ENCODE measurements at regions not wholly inside any gene's neighbourhood (a gene's known extent, or its start where the extent isn't known, plus 50 kb on each side); places are given as distances from the start of the nearest gene placed in this dataset.
"Not testable (repeated sequence)": the region's sequence is repeated elsewhere in the genome, so short reads cannot be mapped to it uniquely, and the experiment has no call there.

DNA sequence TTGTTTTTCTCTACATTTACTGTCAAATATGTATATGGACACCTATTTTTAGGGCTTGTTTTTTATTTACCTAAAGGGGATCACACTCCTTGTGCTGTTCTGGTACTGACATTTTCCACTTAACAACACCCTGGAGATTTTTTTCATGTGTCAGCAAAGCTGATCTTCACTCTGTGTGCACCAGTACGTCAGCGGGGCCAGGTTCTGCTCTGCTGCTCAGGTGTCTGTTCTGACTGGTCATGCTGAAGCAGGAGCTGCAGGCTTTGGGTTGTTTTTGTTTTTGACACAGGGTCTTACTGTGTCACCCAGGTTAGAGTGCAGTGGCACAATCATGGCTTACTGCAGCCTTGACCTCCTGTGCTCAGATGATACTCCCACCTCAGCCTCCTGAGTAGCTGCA is 81.9 kb upstream of the CCND2 start:
- DNase-seq (ENCODE audit: low spot score): no peak

DNA sequence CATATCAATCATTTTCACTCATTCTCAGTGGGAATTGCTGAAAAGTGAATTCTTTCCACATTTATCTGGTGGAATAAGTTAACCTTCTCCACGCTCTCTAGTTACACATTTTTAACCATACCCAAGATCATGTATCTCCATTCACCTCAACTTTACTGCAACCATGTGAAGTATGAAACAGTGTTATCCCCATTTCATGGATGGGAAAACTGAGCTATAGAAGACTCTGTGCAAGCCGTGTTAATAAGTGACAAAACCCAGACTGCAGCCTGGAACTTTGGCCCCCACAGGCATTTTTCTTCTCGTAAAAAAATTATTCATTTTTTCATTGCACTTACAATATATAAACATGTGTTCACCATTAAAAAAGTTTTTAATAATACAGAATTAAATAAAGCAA is 82.4 kb upstream of the CCND2 start:
- no peak for DNase-seq (ENCODE audit: low spot score)

DNA sequence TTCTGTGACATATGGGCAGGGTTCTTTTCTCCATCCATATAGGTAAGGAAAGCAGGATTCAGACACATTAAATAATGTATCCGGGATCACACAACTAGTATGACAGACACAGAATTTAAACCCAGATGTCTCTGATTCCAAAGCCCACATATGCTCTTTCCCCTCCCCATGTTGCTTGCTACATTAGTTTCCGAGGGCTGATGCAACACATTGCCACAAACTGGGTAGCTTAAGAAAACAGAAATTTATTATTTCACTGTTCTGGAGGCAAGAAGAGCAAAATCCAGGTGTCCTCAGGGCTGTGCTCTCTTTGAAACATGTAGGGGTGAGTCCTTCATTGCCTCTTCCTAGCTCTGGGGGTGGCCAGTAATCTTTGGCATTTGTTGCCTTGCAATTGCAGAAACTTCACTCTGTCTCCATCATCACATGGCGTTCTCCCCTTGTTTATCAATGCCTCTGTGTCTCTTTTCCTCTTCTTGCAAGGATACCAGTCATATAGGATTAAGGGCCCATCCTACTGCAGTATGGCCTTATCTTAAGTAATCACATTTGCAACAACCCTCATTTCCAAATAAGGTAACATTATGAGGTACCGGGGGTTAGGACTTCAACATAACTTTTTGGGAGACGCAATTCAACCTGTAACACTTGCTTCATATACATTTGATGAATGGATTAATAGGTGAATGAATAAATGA is 83.0 kb upstream of the CCND2 start:
- DNase-seq (ENCODE audit: low spot score): no peak

DNA sequence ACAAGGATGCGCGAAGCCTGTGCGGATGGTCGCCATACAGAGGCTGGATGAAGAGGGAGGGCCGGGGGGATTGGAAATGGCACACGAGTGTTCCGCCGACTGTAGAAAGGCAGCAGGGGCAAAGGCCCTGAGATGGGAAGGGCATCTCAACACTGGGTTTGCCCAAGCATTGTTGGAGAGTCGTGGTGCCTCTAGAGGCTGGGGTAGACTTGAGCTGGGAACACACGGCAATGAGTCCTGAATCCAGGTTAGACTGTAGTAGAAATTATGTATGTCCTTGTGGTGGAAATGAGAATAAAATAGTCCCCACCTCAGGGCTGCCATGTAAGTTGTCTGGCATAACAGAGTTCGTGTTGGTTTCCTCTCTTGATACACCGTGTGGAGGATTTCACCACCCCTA is 83.8 kb upstream of the CCND2 start:
- no peak for DNase-seq (ENCODE audit: low spot score)

DNA sequence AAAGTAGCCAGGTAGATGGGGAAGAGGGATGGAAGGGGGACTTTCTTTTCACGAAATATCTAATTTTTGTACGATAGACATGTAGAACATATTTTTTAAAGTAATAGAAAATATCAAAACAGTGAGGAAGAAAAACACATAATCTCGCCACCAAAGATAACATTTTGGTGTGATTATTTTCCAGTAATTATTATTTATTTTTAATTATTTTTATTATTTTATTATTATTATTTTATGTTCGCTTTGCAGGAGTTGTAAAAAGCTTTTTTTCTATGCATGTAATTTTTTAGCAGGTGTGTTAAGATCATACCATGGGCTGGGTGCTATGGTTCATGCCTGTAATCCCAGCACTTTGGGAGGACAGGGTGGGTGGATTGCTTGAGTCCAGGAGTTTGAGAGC is 85.6 kb upstream of the CCND2 start:
- DNase-seq (ENCODE audit: low spot score): no peak

DNA sequence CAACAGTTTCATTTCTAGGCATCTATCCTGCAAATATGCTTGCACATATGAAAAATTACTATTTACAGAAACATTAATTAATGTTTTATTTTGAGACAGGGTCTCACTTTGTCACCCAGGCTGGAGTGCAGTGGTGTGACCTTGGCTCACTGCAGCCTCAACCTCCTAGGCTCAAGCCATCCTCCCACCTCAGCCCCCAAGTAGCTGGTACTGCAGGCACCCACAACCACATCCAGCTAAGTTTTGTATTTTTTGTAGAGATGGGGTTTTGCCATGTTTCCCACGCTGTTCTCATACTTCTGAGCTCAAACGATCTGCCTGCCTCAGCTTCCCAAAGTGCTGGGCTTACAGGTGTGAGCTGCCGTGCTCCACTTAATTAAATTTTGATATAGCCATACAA is 86.2 kb upstream of the CCND2 start:
- DNase-seq (ENCODE audit: low spot score): not testable (repeated sequence)

DNA sequence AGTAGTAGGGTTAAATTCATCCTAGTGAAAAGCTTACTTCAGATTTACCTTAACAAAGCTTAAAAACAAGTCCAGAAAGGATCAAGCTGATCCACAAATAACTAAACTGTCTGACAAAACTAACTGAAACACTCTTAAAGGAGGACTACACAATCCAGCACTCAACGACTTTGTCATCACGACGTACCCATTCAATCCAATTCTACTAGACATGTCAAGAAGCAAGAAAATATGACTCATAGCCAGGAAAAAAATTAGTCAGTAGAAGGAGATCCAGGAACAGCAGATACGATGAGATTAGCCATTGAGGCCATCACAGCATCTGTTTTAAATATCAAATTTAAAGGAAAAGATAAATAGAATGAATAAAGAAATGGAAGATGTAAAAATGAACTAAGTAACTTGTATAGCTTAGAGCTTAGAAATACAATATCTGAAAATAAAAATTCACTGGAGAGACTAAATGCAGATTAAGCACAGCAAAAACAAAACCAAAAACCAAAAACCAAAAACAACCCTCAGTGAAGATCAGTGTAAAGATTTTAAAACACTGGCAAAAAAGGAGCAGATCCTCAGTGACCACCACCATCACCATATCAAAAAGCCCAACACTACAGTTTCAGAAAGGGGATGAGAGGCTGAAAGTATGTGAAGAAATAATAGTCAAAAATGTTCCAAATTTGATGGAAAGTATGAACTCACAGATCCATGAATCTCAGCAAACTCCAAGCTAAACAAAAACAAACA is 95.0 kb upstream of the CCND2 start:
- DNase-seq (ENCODE audit: low spot score): peak; percentile 92

DNA sequence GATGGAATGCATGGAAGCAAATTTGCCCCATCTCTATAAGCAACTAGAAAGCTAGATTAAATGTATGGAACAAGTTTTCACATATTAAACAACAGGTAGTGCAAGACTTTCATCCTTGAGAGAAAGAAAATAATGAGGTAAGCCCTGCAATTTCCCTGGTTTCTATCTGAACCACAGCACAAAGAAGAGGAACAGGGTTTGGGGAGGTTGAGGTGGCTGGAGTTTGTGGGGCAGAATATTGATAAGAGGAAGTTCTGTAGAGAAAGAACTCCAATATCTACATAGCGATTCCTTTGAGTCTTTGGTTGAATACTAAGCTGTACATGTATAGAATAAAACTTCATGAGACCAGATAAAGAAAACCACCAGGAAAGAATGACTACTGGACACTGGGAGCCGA is 96.3 kb upstream of the CCND2 start:
- DNase-seq (ENCODE audit: low spot score): no peak

DNA sequence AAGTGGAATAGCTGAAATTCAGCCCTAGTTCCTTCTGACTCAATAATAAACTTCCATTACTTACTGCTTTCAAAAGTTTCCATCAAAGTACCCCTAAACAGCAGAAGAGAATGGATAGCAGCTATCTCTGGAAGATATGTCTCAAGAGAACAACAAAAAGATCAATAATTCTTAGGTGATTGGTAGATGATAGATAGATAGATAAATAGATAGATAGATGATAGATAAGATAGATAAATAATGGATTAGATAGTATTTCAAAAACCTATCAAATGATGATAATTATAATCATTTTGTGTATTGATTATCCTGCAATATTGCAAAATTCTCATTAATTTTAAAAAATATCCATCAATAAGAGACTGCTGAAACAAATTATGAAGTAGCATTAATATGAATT is 97.4 kb upstream of the CCND2 start:
- no peak for DNase-seq (ENCODE audit: low spot score)

DNA sequence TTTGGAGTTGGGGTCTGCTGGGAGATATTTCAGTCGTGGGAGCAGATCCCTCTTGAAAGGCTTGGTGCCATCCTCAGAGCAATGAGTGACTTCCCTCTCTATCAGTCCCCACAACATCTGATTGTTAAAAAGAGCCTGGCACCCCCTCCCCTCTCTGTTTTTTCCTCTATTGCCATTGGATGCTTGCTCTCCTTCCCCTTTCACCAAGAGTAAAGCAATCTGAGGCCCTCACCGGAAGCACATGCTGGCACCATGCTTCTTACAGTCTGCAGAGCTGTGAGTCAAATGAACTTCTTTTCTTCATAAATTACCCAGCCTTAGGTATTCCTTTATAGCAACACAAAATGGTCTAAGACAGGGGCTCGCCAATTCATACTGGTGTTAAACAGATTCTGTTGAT is 99.1 kb upstream of the CCND2 start:
- DNase-seq (ENCODE audit: low spot score): no peak

DNA sequence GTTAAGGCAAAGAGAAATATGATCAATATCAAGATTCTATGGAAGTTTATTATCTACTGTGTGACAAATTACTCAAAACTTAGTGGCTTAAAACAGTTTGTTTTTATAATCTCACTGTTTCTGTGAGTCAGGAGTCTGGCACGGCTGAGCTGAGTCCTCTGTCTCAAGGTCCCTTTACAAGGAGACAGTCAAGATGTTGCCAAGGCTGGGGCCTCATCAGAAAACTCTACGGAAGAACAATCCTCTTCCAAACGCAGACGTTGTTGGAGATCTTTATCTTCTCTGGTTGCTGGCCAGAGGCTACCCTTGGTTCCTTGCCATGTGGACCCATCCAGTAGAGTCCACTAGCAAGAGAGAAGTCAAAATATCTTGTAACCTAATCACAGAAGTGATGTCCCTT is 100.6 kb upstream of the CCND2 start:
- no peak for DNase-seq (ENCODE audit: low spot score)

DNA sequence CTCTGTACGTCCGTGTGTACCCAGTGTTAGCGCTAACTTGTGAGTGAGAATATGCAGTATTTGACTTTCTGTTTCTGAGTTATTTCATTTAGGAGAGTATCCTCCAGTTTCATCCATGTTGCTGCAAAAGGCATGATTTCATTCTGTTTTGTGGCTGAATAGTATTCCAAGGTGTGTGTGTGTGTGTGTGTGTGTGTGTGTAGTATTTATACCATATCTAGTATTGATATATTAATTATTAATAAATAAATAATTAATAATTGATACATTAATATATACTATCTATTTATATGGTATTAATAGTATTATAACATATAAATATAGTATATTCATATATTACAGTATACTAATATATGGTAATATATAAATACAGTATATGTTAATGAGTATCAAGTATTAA is 101.8 kb upstream of the CCND2 start:
- no peak for DNase-seq (ENCODE audit: low spot score)

DNA sequence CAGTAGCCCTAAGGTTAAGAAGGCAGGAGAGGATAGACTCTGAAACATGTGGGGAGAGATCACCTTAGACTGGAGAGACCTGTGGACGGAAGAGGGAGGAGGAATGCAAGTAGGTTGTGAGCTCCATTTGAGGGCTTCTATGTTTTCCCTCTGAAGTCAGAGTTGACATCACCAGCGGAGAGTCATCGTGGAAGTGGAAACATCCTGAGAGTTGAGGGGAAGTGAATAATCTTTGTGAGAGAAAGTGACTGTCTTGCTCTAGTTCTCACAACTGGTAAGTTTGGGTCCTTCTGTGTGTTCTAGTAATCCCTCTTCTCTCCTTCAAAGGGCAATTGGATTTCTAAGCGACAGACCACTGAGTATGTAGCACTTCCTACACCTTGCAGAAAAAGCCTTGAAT is 103.6 kb upstream of the CCND2 start:
- DNase-seq (ENCODE audit: low spot score): peak; percentile 67

DNA sequence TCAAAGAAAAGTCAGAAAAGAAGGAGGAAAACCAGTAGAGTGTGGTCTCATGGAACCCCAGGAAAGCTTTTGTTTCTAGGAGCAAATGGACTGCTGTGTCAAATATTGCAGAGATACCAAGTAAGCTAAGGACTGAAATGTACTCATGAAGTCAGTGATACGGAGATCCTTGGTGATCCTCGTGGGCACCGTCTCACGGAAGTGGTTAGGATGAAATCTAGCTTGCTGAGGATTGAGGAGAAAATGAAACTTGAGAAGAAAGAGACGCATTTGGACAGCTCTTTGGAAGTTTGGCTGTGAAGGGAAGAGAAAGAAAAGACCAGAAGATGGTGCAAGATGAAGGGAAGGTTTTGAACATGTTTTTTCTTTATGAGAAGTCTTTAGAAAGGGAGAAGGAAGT is 104.0 kb upstream of the CCND2 start:
- no peak for DNase-seq (ENCODE audit: low spot score)

DNA sequence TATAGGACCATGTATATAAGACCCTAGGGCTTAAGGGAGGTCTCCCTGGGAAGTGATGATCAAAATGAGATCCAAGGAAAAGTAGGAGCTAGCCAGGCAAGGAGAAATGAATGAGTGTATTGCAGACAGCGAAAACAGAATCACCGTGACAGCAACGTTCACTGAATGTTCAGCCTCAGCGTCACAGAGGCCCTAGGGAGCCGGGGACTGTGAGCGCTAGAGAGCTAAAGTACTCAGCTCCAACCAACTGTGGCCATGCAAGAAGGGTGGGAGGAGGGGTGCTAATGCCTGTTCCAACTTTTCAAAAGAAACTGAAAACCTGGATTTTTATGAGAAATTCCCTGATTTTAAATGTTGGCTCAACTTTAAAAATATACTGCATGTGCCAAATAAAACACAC is 105.5 kb upstream of the CCND2 start:
- DNase-seq (ENCODE audit: low spot score): no peak

DNA sequence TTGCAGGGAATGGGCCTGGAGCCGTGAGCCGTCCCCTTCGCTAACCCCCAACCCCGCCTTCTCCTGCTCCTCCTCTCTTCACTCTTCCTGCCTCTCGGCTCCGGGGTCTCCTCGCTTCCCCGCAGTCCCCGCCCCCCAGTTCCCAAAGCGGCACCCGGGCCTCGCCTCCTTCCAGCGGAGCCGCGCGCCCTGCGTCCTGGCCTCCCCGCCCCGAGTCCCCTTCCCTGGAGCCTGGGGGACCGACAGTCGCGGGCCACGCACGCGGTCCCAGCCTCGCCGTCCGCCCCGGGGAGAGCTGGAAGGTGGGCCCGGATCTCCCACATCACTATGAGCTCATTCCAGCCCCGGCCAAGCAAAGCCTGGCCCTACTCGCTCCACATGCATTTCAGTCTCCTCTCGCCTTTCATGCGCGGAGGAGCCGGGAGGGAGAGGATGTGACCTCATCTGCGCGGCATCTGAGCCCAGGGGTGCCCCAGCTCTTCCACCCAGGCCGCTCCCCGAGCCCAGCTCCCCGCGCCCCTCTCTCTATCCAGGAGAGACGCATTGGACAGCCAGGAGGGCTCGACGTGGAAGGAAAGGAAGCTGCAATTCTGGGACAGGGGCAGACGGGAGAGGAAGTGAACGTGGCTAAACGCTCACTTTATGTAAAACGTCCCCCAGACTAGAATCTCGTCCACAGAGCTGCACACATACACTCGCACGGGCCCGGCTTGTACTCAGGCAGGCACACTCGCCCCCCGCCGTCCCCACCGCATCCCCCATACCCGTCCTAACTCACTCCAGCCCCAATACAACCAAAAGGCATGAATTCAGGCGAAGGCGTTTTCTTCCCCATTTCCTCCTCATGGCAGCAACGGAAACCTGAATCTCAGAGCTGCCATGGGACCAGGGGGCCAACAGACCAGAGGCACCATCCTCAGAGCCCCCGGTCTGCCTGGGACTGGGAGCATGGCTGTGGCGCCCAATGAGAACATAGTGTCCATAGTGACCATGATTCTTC is 108.7 kb upstream of the CCND2 start:
- peak; percentile 77 for DNase-seq (ENCODE audit: low spot score)

DNA sequence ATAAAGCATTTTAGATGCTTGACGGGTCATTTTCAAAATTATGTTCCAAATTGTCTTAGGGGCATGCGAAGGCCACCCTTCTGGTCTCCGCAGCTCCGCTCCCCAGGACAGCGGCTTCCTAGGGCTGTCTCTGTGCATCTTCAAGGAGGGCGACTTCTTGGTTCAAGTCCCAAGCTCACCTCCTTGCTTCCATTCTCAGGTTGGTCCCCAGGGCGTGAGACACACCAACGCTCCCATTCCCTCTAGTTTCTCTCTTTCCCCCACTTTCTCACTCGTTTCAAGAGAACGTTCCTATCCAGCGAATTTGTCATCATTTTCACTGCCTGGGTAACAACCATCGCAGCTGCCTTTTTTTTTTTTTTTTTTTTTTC is 109.4 kb upstream of the CCND2 start:
- no peak for DNase-seq (ENCODE audit: low spot score)

DNA sequence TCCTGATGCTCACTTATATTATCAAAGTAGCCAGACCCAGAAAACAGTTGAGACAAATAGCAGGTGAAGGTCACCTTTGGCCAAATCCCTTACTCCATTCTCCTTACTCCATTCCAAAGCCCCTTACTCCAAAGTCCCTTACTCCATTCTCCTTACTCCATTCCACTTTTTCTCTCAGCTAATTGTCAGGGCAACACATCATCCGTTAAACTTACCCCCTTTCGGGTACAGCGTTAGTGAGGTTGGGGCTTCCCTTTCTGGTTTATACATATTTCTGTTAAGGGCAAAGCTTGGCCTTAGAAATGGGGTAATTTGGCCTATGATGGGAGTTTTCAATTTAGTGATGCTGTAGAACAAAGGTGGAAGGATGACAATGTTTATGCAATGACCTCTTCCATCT is 111.8 kb upstream of the CCND2 start:
- DNase-seq (ENCODE audit: low spot score): no peak

DNA sequence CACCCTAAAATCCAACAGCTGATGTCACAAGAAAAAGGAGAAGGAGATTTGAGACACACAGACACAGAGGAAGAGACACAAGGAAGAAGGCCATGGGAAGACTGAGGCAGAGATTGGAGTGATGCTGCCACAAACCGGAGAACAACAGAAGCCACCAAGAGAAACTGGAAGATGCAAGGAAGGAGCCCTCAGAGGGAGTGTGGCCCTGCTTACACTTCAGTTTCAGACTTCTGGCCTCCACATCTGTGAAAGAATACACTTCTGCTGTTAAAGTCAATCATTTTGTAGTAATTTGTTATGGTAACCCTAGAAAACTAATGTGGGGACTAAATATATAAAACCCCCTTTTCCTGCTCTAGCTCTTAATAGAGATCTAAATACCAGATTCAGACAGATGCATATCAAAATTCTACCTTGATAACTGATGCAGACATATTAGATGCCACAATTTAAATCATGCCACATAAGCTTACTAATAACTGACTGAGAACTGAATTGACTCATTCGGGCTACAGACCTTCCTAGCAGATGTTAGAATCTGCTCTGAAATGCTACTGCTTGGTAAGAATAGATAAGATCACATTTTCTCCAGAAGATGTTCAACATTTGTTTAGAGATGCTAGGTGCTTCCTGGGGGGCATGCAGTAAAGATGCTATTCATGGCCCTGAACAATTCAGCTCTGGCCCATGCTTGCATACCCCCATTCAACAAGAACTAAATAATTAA is 113.1 kb upstream of the CCND2 start:
- DNase-seq (ENCODE audit: low spot score): peak; percentile 88

DNA sequence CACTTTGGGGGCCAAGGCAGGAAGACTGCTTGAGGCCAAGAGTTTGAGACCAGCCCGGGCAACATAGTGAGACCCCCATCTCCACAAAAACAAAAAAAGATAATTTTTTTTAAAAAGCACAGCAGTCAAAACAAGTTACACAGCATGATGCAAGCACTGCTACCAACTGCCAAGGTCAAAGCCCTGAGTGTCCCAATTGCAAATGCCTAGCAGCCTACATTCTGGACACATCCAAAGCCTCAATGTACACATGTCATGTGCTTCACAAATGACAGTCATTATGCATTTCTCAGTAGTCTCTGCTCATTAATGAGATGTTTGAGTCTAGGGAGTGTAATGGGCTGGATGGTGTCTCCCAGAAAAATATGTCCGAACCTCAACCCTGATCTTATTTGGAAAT is 113.7 kb upstream of the CCND2 start:
- no peak for DNase-seq (ENCODE audit: low spot score)

DNA sequence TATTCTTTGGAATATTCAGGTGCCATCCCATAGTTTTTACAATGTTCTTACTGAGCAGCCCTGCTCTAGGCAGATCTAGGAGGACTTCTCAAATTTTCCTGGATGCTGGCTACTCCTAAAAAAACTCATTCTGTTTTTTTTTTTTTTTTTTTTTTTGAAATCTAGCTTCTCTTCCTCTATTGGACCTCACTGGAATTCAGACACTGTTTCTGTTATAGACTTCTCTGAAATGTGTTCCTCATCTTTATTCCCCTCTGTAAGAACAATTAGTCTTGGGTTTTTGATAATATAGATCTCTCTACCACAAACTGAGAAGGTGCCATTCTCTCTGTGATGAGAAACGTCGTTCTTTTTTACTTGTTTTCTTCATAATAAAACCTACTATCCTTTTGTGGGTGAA is 115.3 kb upstream of the CCND2 start:
- DNase-seq (ENCODE audit: low spot score): no peak

DNA sequence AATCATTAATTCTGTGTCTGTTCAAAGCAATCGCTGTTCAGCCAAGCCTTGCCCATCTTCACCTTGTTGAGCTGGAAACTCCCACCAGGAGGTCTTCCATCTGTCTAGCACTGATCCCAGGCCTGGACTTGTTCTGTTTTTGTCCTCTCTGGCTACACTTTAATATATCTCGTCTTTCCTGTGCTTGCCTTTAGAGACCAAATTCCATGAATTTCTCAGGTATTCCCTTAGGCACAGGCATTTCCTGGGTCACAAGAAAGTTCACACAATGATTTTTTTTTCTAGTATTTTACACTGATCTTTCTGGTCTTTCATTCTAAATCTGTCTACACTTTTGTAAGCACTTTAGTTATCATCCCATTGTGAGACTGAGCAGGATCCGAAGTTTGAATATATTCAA is 116.4 kb upstream of the CCND2 start:
- no peak for DNase-seq (ENCODE audit: low spot score)
